ENCODE measurements at regions not wholly inside any gene's neighbourhood (a gene's known extent, or its start where the extent isn't known, plus 50 kb on each side); places are given as distances from the start of the nearest gene placed in this dataset. TPM values are rescaled to one million over a fixed set of nuclear protein-coding genes. Genes with fewer than 3 reads are reported as not detected.

DNA sequence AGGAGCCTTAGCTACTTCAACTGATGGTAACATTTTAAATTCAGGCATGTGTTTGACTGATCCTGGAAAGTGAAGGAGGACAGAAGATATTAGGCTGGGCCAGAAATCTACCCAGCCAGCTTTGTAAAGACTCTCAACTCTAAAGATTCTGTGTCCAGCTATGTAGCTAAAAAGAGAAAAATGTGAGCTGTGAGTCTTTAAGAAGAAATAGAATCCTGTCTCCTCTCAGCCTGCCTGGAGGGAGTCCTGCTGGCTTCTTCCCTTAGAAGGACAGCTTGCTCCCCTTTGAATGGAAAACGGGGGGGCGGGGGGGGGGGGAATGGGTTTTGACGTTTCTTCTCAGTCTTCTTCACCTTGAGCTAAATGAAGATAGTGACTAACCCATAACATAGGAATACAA is 54.3 kb upstream of the INTU start:
- no peak for TF ChIP-seq POLR2A (IDR thresholded peaks at IDR 0.05)
- no peak for TF ChIP-seq POLR2AphosphoS5 (IDR thresholded peaks at IDR 0.05; ENCODE audit: insufficient read depth in 1 of 2, low read depth in 1 of 2)
- TF ChIP-seq, protein P1, sequence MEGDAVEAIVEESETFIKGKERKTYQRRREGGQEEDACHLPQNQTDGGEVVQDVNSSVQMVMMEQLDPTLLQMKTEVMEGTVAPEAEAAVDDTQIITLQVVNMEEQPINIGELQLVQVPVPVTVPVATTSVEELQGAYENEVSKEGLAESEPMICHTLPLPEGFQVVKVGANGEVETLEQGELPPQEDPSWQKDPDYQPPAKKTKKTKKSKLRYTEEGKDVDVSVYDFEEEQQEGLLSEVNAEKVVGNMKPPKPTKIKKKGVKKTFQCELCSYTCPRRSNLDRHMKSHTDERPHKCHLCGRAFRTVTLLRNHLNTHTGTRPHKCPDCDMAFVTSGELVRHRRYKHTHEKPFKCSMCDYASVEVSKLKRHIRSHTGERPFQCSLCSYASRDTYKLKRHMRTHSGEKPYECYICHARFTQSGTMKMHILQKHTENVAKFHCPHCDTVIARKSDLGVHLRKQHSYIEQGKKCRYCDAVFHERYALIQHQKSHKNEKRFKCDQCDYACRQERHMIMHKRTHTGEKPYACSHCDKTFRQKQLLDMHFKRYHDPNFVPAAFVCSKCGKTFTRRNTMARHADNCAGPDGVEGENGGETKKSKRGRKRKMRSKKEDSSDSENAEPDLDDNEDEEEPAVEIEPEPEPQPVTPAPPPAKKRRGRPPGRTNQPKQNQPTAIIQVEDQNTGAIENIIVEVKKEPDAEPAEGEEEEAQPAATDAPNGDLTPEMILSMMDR (IDR thresholded peaks at IDR 0.05): no peak
- Histone ChIP-seq H3K9me3 (no peaks in the 10 kb centered on the region), H3K27me3 (no peaks in the 10 kb centered on the region), H3K4me3 (no peak overlapping the region), H3K36me3 (no peaks in the 10 kb centered on the region), H3K4me1 (no peaks in the 10 kb centered on the region), H3K27ac (no peak overlapping the region)
- no peak for DNase-seq (ENCODE audit: extremely low spot score in 2 of 2)
- intact Hi-C loops (cut with DNase I): no loop called here

DNA sequence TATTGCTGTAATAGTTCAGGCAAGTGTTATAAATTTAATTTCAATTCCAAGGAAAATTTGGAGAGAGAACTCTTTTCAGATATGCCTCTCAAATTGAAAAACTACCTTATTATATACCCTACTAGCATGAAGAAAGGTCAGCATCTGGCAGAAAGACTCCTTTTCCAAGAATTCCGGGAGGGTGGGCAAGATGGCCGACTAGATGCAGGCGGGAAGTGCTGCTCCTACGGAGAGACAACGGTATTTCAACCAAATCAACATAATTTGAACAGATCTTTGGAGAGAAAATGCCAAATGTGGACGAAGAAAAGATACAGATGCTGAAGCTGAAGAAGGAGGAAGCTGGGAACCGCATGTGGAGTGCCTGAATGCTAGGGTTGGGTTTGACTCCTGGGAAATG is 53.8 kb upstream of the INTU start:
- no peaks in the 10 kb centered on the region for H3K9me3 ChIP-seq
- no peak overlapping the region for H3K27ac ChIP-seq
- no peak for DNase-seq (ENCODE audit: extremely low spot score in 2 of 2)
- no peaks in the 10 kb centered on the region for H3K36me3 ChIP-seq
- H3K4me3 ChIP-seq: no peak overlapping the region
- no peaks in the 10 kb centered on the region for H3K4me1 ChIP-seq
- TF ChIP-seq POLR2AphosphoS5 (IDR thresholded peaks at IDR 0.05; ENCODE audit: insufficient read depth in 1 of 2, low read depth in 1 of 2): no peak
- TF ChIP-seq, protein P1 (IDR thresholded peaks at IDR 0.05): no peak
- intact Hi-C loops (cut with DNase I): no loop called here
- no peaks in the 10 kb centered on the region for H3K27me3 ChIP-seq

DNA sequence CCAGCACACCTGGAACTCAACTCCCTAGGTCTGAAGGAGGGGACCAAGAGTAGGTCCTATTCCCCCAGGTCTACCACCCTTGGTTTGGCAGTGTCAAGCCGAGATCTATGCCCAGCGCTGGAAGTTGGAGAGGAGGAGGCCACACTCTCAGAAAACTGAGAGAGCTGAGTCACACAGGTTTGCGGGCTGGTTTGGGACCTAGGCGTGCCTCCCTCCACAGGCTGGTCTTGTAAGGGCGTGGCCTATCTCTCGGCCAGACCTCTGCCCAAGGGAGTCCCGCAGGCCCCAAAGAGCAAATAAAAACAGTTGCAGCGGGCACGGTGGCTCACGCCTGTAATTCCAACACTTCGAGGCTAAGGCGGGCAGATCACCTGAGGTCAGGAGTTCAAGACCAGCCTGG is 52.9 kb upstream of the INTU start:
- TF ChIP-seq POLR2A (IDR thresholded peaks at IDR 0.05) (no peak), POLR2AphosphoS5 (IDR thresholded peaks at IDR 0.05; ENCODE audit: insufficient read depth in 1 of 2, low read depth in 1 of 2) (no peak)
- TF ChIP-seq, protein P1 (IDR thresholded peaks at IDR 0.05): no peak
- no peak overlapping the region for H3K4me3 ChIP-seq
- H3K36me3 ChIP-seq: no peaks in the 10 kb centered on the region
- no peak for DNase-seq (ENCODE audit: extremely low spot score in 2 of 2)
- no peaks in the 10 kb centered on the region for H3K27me3 ChIP-seq
- intact Hi-C loops (cut with DNase I): no loop called here
- H3K4me1 ChIP-seq: no peaks in the 10 kb centered on the region
- H3K27ac ChIP-seq: no peak overlapping the region
- no peaks in the 10 kb centered on the region for H3K9me3 ChIP-seq

DNA sequence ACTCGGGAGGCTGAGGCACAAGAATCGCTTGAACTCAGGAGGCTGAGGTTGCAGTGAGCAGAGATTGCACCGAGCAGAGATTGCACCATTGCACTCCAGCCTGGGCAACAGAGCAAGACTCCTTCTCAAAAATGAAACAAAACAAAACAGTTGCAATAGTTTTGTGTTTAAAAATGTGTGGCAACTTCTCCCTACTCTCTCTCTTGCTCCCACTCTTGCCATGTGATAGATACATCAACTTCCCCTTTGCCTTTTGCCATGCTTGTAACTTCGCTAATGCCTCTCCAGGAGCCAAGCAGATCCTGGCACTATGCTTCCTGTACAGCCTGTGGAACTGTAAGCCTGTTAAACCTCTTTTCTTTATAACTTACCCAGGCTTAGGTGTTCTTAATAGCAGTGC is 52.5 kb upstream of the INTU start:
- no peak for TF ChIP-seq POLR2A (IDR thresholded peaks at IDR 0.05)
- no peak for TF ChIP-seq POLR2AphosphoS5 (IDR thresholded peaks at IDR 0.05; ENCODE audit: insufficient read depth in 1 of 2, low read depth in 1 of 2)
- TF ChIP-seq, protein P1 (IDR thresholded peaks at IDR 0.05): no peak
- H3K27me3 ChIP-seq: no peaks in the 10 kb centered on the region
- no peaks in the 10 kb centered on the region for H3K4me1 ChIP-seq
- H3K4me3 ChIP-seq: no peak overlapping the region
- no peaks in the 10 kb centered on the region for H3K36me3 ChIP-seq
- no peaks in the 10 kb centered on the region for H3K9me3 ChIP-seq
- H3K27ac ChIP-seq: no peak overlapping the region
- intact Hi-C loops (cut with DNase I): no loop called here
- no peak for DNase-seq (ENCODE audit: extremely low spot score in 2 of 2)

DNA sequence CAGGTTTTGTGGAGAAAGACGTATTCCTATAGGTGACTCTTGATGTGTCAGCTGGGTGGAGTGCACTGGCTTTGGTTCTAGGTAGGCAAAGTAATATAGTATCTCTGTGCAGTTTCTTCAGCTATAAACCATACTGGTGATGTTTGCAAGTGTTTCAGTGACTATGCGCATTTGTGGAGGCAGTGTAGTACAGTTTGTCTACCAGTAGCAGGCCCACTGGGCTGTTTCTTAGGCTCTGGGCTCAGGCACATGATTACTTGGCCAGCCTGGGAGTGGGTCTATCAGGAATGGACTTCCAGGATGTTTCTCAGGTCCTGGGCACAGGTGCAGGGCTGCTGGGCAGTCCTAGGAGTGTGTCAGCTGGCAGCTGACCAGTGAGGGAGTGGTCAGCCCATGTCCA is 51.9 kb upstream of the INTU start:
- Histone ChIP-seq H3K4me1 (no peaks in the 10 kb centered on the region), H3K27me3 (no peaks in the 10 kb centered on the region), H3K27ac (no peak overlapping the region), H3K4me3 (no peak overlapping the region), H3K36me3 (no peaks in the 10 kb centered on the region), H3K9me3 (no peaks in the 10 kb centered on the region)
- intact Hi-C loops (cut with DNase I): no loop called here
- no peak for DNase-seq (ENCODE audit: extremely low spot score in 2 of 2)
- TF ChIP-seq, protein P1 (IDR thresholded peaks at IDR 0.05): no peak
- TF ChIP-seq POLR2A (IDR thresholded peaks at IDR 0.05) (no peak), POLR2AphosphoS5 (IDR thresholded peaks at IDR 0.05; ENCODE audit: insufficient read depth in 1 of 2, low read depth in 1 of 2) (no peak)

MicroRNAs encoded in the stretch of these regions (microRNA counts, 767-probe panel; counts per million panel counts)
- 238 to 261 counts per million in 2 donors for microRNA hsa-miR-2054

Small RNA genes in the stretch of these regions (microRNA-seq; reads per million reads assigned to microRNA genes)
- gene MIR2054 (ENCODE audit: borderline number of aligned reads, borderline replicate concordance): not detected

Small RNA genes in the stretch of these regions (small RNA-seq; reads per million reads assigned to genes)
- not detected for gene RF00019
